Naive thymus-derived CD4-positive, alpha-beta T cell (primary cell): ENCODE measurements at regions not wholly inside any gene's neighbourhood (a gene's known extent, or its start where the extent isn't known, plus 50 kb on each side); places are given as distances from the start of the nearest gene placed in this dataset.

Experiments used
- ATAC-seq: fragments of 150-1000 bp; cut with Tn5 transposase; 2 replicates; pipeline ENCODE4 v1.10.0; 2021; ENCODE audit warnings: mild to moderate bottlenecking, moderate library complexity
- CTCF ChIA-PET: fragments of 350-600 bp; sonication (Branson Sonifier 250); formaldehyde crosslinking; loops from one replicate; lab custom pipeline; 2021; ENCODE audit warnings: antibody characterized with exemption; lab: Charles Lee
- POLR2A ChIA-PET: fragments of 350-600 bp; sonication (Branson Sonifier 250); formaldehyde crosslinking; loops from one replicate; lab custom pipeline; 2021; ENCODE audit warnings: antibody characterized with exemption, inconsistent platforms; lab: Charles Lee
- DNase-seq, 9 donors: peaks; one replicate each; pipeline versions ENCODE4 v3.0.0 to v3.0.0-alpha.2; 2020 to 2022; ENCODE audit warnings: mixed read lengths in 1 of 9
- H3K27ac ChIP-seq: one replicate; pipeline ENCODE4 v1.7.0; 2013; ENCODE audit warnings: mild to moderate bottlenecking, low read depth, low read length, moderate library complexity
- H3K27me3 ChIP-seq, 2 donors: one replicate each; pipeline ENCODE4 v1.7.0; 2013; ENCODE audit warnings: low read length in 2 of 2, mild to moderate bottlenecking in 2 of 2, moderate library complexity in 2 of 2; ENCODE audit not compliant: control insufficient read depth in 2 of 2, insufficient read depth in 2 of 2
- H3K36me3 ChIP-seq, 3 experiments: 1 replicate in 2 of 3; 2 replicates in 1 of 3; pipeline ENCODE4 v1.7.0; 2013; ENCODE audit warnings: low read length in 3 of 3, mild to moderate bottlenecking in 3 of 3, moderate library complexity in 1 of 3; ENCODE audit not compliant: insufficient read depth in 3 of 3, control insufficient read depth in 2 of 3
- H3K4me1 ChIP-seq, 2 donors: one replicate each; pipeline ENCODE4 v1.7.0; 2013; ENCODE audit warnings: low read length in 2 of 2, mild to moderate bottlenecking in 2 of 2, moderate library complexity in 1 of 2; ENCODE audit not compliant: control insufficient read depth in 2 of 2, insufficient read depth in 2 of 2
- H3K4me3 ChIP-seq: 2 replicates; pipeline ENCODE4 v1.7.0; 2013; ENCODE audit warnings: mild to moderate bottlenecking, low read length
- H3K9me3 ChIP-seq, 3 experiments: 1 replicate in 2 of 3; 2 replicates in 1 of 3; pipeline ENCODE4 v1.7.0; 2013; ENCODE audit warnings: low read length in 3 of 3; ENCODE audit not compliant: control insufficient read depth in 2 of 3
- H3K27ac Mint-ChIP-seq, 9 donors: one replicate each; pipeline ENCODE4 v1.8.0; 2020 to 2022; ENCODE audit warnings: mixed read lengths in 9 of 9, mild to moderate bottlenecking in 8 of 9, moderate library complexity in 5 of 9, inconsistent platforms in 2 of 9
- H3K27me3 Mint-ChIP-seq, 5 donors: one replicate each; pipeline ENCODE4 v1.8.0; 2021 to 2022; ENCODE audit warnings: mixed read lengths in 5 of 5, mild to moderate bottlenecking in 1 of 5
- H3K36me3 Mint-ChIP-seq, 5 donors: one replicate each; pipeline ENCODE4 v1.8.0; 2020 to 2022; ENCODE audit warnings: mixed read lengths in 5 of 5, mild to moderate bottlenecking in 3 of 5, inconsistent platforms in 1 of 5
- H3K4me1 Mint-ChIP-seq, 7 donors: one replicate each; pipeline ENCODE4 v1.8.0; 2020 to 2022; ENCODE audit warnings: mixed read lengths in 7 of 7, mild to moderate bottlenecking in 3 of 7, inconsistent platforms in 1 of 7
- H3K4me3 Mint-ChIP-seq, 10 donors: one replicate each; pipeline ENCODE4 v1.8.0; 2020 to 2022; ENCODE audit warnings: mild to moderate bottlenecking in 10 of 10, mixed read lengths in 10 of 10, moderate library complexity in 6 of 10, inconsistent platforms in 2 of 10
- H3K9me3 Mint-ChIP-seq, 11 donors: one replicate each; pipeline ENCODE4 v1.8.0; 2020 to 2022; ENCODE audit warnings: mixed read lengths in 11 of 11, mild to moderate bottlenecking in 4 of 11, inconsistent platforms in 1 of 11, moderate library complexity in 1 of 11
- intact Hi-C, 2 donors: fragments of 100-400 bp; cut with micrococcal nuclease; formaldehyde crosslinking; loops; one replicate each; pipeline ENCODE4 v1.15.1; 2023

DNA sequence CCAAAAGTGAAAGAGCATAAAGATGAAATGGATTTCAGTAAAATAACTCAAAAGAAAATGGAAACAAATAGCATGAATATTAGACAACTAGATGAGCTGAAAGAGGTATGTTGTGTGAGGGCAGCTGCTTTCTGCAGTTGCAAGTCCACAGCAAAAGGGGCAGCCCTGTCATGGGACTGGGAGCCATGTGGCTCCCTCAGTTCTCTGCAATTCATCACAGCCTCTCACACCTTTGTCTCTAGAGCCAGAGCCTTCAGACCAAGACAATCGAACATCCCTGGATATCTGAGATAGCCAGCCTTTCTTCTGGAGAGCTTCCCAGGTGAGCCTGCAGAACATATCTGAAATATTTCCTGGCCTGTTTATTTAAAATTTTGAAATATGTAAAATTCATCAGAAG lies 538.7 kb downstream of the REEP3 start:
- no peak overlapping the region for H3K27ac Mint-ChIP-seq
- no peaks in the 10 kb centered on the region for H3K36me3 Mint-ChIP-seq
- Histone ChIP-seq H3K4me1 (no peaks in the 10 kb centered on the region), H3K27me3 (no peaks in the 10 kb centered on the region), H3K4me3 (no peak overlapping the region), H3K36me3 (no peaks in the 10 kb centered on the region), H3K27ac (no peak overlapping the region), H3K9me3 (no peaks in the 10 kb centered on the region)
- H3K4me3 Mint-ChIP-seq, result no peak overlapping the region
- ChIA-PET POLR2A (no interaction called here), CTCF (no interaction called here)
- H3K9me3 Mint-ChIP-seq, result peaks cover 0 to 1% (median 0%) of the 10 kb centered on the region in 11 donors
- ATAC-seq (no peak), DNase-seq (no peak)
- peaks cover 7 to 33% (median 13%) of the 10 kb centered on the region in 5 donors for H3K27me3 Mint-ChIP-seq
- H3K4me1 Mint-ChIP-seq, result no peaks in the 10 kb centered on the region
- intact Hi-C loops, result no loop called here

DNA sequence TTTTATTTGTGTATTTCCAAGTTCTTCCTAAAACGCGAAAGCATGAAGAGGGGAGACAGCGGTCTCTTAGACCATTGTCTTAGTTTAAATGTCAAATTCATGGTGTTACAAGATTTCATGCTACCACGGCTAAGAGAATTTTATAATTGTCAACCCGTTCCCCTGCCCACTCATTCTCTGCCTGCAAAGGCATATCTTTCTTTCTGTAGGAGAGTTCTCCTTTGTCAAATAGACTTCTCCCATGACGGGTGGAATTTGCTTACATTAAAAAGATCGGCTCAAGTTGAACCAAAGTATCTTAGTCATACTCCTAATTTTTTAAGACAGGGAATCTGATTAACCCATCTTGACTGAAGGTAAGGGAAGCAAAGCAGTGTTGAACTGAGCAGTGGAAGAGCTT lies 539.2 kb downstream of the REEP3 start:
- Mint-ChIP-seq H3K4me1 (no peaks in the 10 kb centered on the region), H3K9me3 (peaks cover 0 to 1% (median 0%) of the 10 kb centered on the region in 11 donors), H3K27ac (no peak overlapping the region), H3K27me3 (peaks cover 7 to 33% (median 12%) of the 10 kb centered on the region in 5 donors), H3K36me3 (no peaks in the 10 kb centered on the region), H3K4me3 (no peak overlapping the region)
- CTCF ChIA-PET, result no interaction called here
- no peak overlapping the region for H3K27ac ChIP-seq
- POLR2A ChIA-PET, result no interaction called here
- no peaks in the 10 kb centered on the region for H3K36me3 ChIP-seq
- H3K4me3 ChIP-seq, result no peak overlapping the region
- DNase-seq (no peak), ATAC-seq (no peak)
- no peaks in the 10 kb centered on the region for H3K27me3 ChIP-seq
- no peaks in the 10 kb centered on the region for H3K4me1 ChIP-seq
- intact Hi-C loops, result no loop called here
- no peaks in the 10 kb centered on the region for H3K9me3 ChIP-seq

DNA sequence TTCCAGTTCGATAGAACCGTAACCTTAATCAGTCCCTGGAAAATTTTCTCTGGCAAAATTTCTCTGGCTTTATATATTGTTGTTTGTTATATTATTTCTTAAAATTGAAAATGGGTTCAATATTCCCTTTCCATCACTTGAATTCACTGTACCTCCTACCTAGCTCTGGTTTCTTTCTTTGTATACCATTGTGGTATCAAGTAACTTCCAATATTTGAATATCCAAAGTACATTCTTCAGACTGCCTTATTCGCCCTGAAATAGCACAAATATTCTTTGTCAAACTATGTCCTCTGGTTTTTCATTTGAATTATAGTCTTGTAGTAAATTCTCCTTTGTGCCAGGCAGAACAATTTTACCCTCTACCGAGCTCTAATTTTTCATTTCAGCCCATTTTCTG lies 541.6 kb downstream of the REEP3 start:
- H3K4me1 ChIP-seq, result no peaks in the 10 kb centered on the region
- Mint-ChIP-seq H3K9me3 (peaks cover 0 to 1% (median 0%) of the 10 kb centered on the region in 11 donors), H3K27me3 (peaks cover 7 to 33% (median 13%) of the 10 kb centered on the region in 5 donors), H3K4me3 (no peak overlapping the region), H3K36me3 (no peaks in the 10 kb centered on the region), H3K27ac (no peak overlapping the region), H3K4me1 (no peaks in the 10 kb centered on the region)
- intact Hi-C loops, result no loop called here
- no peak for ATAC-seq
- POLR2A ChIA-PET, result interaction anchor here (0.6 kb wide), 1 partner anchor 260 kb away, joined by 3 read pairs; no protein-coding TSS in a partner anchor
- no peak for DNase-seq
- H3K4me3 ChIP-seq, result no peak overlapping the region
- no peaks in the 10 kb centered on the region for H3K27me3 ChIP-seq
- H3K36me3 ChIP-seq, result no peaks in the 10 kb centered on the region
- CTCF ChIA-PET, result no interaction called here
- no peak overlapping the region for H3K27ac ChIP-seq
- no peaks in the 10 kb centered on the region for H3K9me3 ChIP-seq

DNA sequence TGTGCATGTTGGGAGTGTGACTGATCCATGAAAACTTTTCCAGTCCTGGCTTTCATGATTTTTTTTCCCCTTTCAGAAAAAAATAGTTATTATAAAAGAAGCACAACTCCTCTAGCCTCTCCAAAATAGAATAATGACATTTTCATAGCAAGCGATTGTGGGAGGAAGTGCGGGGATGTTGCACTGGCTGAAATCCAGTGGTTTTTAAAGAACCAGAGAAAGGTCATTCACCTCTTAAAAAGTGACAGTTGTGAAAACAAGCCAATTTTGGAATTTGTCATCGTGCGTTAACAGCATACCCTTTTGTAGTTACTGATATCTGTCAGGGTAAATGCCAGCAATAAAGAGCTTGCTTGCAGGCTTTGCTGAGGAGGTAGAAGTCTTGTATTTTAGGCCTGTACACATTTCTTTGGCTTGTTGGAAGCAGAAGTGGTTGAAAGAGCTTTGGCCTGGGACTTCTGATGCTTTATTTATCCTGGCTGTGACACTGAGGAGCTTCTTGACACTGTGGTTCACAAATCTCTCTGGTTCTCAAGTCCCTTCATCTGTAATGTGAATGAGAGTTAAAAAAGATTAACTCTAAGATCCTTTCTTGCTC lies 545.9 kb downstream of the REEP3 start:
- ChIA-PET CTCF (no interaction called here), POLR2A (no interaction called here)
- Histone ChIP-seq H3K27me3 (no peaks in the 10 kb centered on the region), H3K9me3 (no peaks in the 10 kb centered on the region), H3K4me3 (no peak overlapping the region), H3K4me1 (no peaks in the 10 kb centered on the region), H3K27ac (no peak overlapping the region), H3K36me3 (no peaks in the 10 kb centered on the region)
- Mint-ChIP-seq H3K36me3 (no peaks in the 10 kb centered on the region), H3K9me3 (peaks cover 0 to 3% (median 0%) of the 10 kb centered on the region in 11 donors), H3K4me3 (no peak overlapping the region), H3K27ac (no peak overlapping the region), H3K27me3 (peaks cover 0 to 24% (median 8%) of the 10 kb centered on the region in 5 donors), H3K4me1 (no peaks in the 10 kb centered on the region)
- ATAC-seq, result no peak
- intact Hi-C loops, result no loop called here
- no peak for DNase-seq

DNA sequence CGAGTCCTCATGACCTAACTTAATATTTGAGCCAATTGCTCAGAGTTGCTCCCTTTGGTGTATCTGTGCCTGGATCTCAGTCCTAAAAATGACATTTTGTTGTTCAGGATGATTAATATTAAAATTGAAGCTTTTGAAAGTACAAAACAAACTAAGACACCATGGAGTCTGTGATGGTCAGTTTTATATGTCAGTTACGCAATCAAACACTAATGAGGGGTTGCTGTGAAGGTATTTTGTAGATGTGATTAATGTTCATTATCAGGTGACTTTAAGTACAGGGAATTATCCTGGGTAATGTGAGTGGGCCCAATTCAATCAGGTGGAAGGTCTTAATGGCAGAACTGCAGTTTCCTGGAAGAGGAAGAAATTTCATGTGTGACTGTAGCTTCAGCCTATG lies 546.7 kb downstream of the REEP3 start:
- no peak overlapping the region for H3K4me3 Mint-ChIP-seq
- DNase-seq, result no peak
- no peaks in the 10 kb centered on the region for H3K27me3 ChIP-seq
- H3K9me3 Mint-ChIP-seq, result peaks cover 0 to 3% (median 0%) of the 10 kb centered on the region in 11 donors
- intact Hi-C loops, result no loop called here
- no peak for ATAC-seq
- CTCF ChIA-PET, result no interaction called here
- no peak overlapping the region for H3K4me3 ChIP-seq
- POLR2A ChIA-PET, result no interaction called here
- H3K36me3 ChIP-seq, result no peaks in the 10 kb centered on the region
- no peak overlapping the region for H3K27ac ChIP-seq
- peaks cover 0 to 24% (median 9%) of the 10 kb centered on the region in 5 donors for H3K27me3 Mint-ChIP-seq
- H3K27ac Mint-ChIP-seq, result no peak overlapping the region
- no peaks in the 10 kb centered on the region for H3K4me1 ChIP-seq
- H3K9me3 ChIP-seq, result no peaks in the 10 kb centered on the region
- no peaks in the 10 kb centered on the region for H3K36me3 Mint-ChIP-seq
- H3K4me1 Mint-ChIP-seq, result no peaks in the 10 kb centered on the region

DNA sequence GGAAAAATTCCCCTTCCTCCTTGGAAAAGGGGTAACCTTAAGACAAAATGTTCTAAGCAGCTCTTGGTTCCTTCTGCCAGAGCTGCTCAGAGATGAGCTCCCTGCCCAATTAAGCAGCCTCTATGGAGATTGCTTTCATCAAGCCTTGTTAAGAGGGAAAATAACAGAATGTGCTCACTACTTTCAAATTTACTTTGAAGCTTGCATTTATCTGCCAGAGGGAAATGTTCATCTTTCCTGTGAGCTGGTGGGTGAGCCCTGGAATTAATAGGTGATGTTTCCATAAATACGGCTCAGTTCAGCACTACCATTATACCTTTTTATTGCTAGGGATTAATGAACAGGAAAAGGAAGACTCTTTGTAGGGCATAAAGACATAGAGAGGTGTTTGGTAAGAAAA lies 549.0 kb downstream of the REEP3 start:
- DNase-seq (no peak), ATAC-seq (no peak)
- H3K27me3 ChIP-seq, result no peaks in the 10 kb centered on the region
- H3K9me3 ChIP-seq, result no peaks in the 10 kb centered on the region
- peaks cover 0 to 19% (median 9%) of the 10 kb centered on the region in 5 donors for H3K27me3 Mint-ChIP-seq
- H3K36me3 ChIP-seq, result no peaks in the 10 kb centered on the region
- no peak overlapping the region for H3K27ac ChIP-seq
- H3K9me3 Mint-ChIP-seq, result peaks cover 0 to 3% (median 0%) of the 10 kb centered on the region in 11 donors
- H3K27ac Mint-ChIP-seq, result no peak overlapping the region
- POLR2A ChIA-PET, result no interaction called here
- H3K36me3 Mint-ChIP-seq, result no peaks in the 10 kb centered on the region
- H3K4me1 Mint-ChIP-seq, result no peaks in the 10 kb centered on the region
- no peaks in the 10 kb centered on the region for H3K4me1 ChIP-seq
- CTCF ChIA-PET, result no interaction called here
- H3K4me3 Mint-ChIP-seq, result no peak overlapping the region
- H3K4me3 ChIP-seq, result no peak overlapping the region
- intact Hi-C loops, result no loop called here

DNA sequence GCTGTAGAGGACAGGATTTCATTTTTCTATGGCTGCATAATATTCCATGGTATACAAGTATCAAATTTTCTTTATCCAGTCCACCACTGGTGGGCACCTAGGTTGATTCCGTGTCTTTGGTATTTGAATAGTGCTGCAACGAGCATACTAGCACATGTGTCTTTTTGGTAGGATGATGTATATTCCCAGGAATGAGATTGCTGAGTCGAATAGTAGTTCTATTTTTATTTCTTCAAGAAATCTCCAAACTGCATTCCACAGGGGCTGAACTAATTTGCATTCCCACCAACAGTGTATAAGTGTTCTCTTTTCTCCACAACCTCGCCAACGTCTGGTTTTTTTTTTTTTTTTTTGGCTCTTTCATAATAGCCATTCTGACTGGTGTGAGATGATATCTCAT lies 550.0 kb downstream of the REEP3 start:
- POLR2A ChIA-PET, result no interaction called here
- peaks cover 0 to 3% (median 0%) of the 10 kb centered on the region in 11 donors for H3K9me3 Mint-ChIP-seq
- DNase-seq, result no peak
- no peak overlapping the region for H3K27ac Mint-ChIP-seq
- H3K4me3 ChIP-seq, result no peak overlapping the region
- H3K4me3 Mint-ChIP-seq, result no peak overlapping the region
- H3K27me3 Mint-ChIP-seq, result peaks cover 3 to 19% (median 5%) of the 10 kb centered on the region in 5 donors
- no peaks in the 10 kb centered on the region for H3K36me3 Mint-ChIP-seq
- no peaks in the 10 kb centered on the region for H3K27me3 ChIP-seq
- H3K9me3 ChIP-seq, result no peaks in the 10 kb centered on the region
- intact Hi-C loops, result no loop called here
- CTCF ChIA-PET, result no interaction called here
- no peaks in the 10 kb centered on the region for H3K4me1 ChIP-seq
- no peak for ATAC-seq
- H3K36me3 ChIP-seq, result no peaks in the 10 kb centered on the region
- H3K4me1 Mint-ChIP-seq, result no peaks in the 10 kb centered on the region
- no peak overlapping the region for H3K27ac ChIP-seq
